ENCODE measurements at regions not wholly inside any gene's neighbourhood (a gene's known extent, or its start where the extent isn't known, plus 50 kb on each side); places are given as distances from the start of the nearest gene placed in this dataset.

DNA sequence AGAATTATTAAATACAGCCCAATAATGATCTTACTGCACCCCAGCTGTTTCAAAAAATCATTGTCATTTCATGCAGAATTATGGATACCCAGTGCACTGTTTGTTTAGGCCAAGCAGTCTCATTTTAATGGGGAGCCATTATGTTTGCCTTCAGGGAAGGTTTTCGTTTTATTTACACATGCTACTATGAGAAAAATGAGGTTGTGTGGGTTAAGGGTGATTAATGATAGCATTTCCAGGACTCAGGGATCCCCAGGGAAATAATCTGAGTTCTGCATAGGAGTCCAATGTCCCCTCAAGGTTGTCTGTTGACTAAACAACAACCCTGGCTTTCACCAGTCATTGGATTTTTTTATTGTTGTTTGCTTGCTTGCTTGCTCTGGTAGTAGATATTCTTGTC is 71.0 kb upstream of the ZP4 start:
- 60 to 100% methylated on average over 1 of the region's 1 CpG for WGBS, 2 experiments (ENCODE audit: insufficient coverage in 2 of 2)
- no peaks in the 10 kb centered on the region for H3K36me3 ChIP-seq (ENCODE audit: control insufficient read depth, insufficient read depth, low read length)
- no peak overlapping the region for H3K27ac ChIP-seq (ENCODE audit: low read depth, low read length, severe bottlenecking)

GRCh38 chr1:237959838-237960237 is 69.1 kb upstream of the ZP4 start:
- H3K36me3 ChIP-seq (ENCODE audit: control insufficient read depth, insufficient read depth, low read length), result no peaks in the 10 kb centered on the region
- no peak overlapping the region for H3K27ac ChIP-seq (ENCODE audit: low read depth, low read length, severe bottlenecking)
- no peaks in the 10 kb centered on the region for H3K9me3 ChIP-seq (ENCODE audit: control insufficient read depth, low read length)
- no peak overlapping the region for H3K4me3 ChIP-seq (ENCODE audit: extremely low read depth, insufficient read depth, low read length, poor library complexity, severe bottlenecking)
- no peaks in the 10 kb centered on the region for H3K4me1 ChIP-seq (ENCODE audit: control insufficient read depth, insufficient read depth, low read length, poor library complexity, severe bottlenecking)

More for the DNA sequence above, 71.0 kb upstream of the ZP4 start:
- Histone ChIP-seq H3K4me3 (ENCODE audit: extremely low read depth, insufficient read depth, low read length, poor library complexity, severe bottlenecking) (no peak overlapping the region), H3K9me3 (ENCODE audit: control insufficient read depth, low read length) (no peaks in the 10 kb centered on the region), H3K4me1 (ENCODE audit: control insufficient read depth, insufficient read depth, low read length, poor library complexity, severe bottlenecking) (no peaks in the 10 kb centered on the region)

- 80 to 81% methylated on average over 5 of the region's 7 CpGs for WGBS, 2 experiments (ENCODE audit: insufficient coverage in 2 of 2)
- H3K36me3 ChIP-seq (ENCODE audit: control insufficient read depth, insufficient read depth, low read length), result no peaks in the 10 kb centered on the region
- H3K4me3 ChIP-seq (ENCODE audit: extremely low read depth, insufficient read depth, low read length, poor library complexity, severe bottlenecking), result no peak overlapping the region
Measured at GRCh38 chr1:237953238-237953637, 62.5 kb upstream of the ZP4 start.

More at GRCh38 chr1:237953238-237953637, 62.5 kb upstream of the ZP4 start:
- H3K4me1 ChIP-seq (ENCODE audit: control insufficient read depth, insufficient read depth, low read length, poor library complexity, severe bottlenecking), result no peaks in the 10 kb centered on the region
- no peak overlapping the region for H3K27ac ChIP-seq (ENCODE audit: low read depth, low read length, severe bottlenecking)
- no peaks in the 10 kb centered on the region for H3K9me3 ChIP-seq (ENCODE audit: control insufficient read depth, low read length)
